ENCODE measurements at regions not wholly inside any gene's neighbourhood (a gene's known extent, or its start where the extent isn't known, plus 50 kb on each side); places are given as distances from the start of the nearest gene placed in this dataset.

DNA sequence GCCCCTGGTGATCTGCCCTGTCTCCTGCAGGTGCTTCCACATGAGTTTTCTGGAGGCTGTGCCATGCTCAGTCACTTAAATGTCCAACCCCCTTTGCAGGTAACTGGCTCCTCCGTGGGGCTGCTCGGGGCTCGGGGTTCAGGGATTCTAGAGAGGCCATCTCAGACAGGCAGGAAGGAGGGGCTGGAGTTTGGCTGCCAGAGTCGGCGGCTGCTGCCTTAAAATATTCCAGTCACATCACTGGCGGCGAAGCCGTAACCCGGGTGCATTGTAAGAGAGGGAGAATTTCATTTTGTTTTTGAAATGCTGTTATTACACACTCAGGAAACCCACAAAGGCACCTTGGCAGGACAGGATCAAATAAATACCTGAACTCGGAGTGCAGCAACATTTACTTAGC is 212.9 kb upstream of the PMEPA1 start:
- Histone ChIP-seq H3K4me3 (ENCODE audit: low read length) (no peak overlapping the region), H3K4me1 (ENCODE audit: control insufficient read depth, insufficient read depth, low read length) (peaks cover 3% of the 10 kb centered on the region), H3K27me3 (ENCODE audit: control insufficient read depth, insufficient read depth, low read length) (peaks cover 9% of the 10 kb centered on the region), H3K4me2 (ENCODE audit: low read length) (no peak overlapping the region), H3K9ac (ENCODE audit: low read depth, low read length) (no peak overlapping the region), H3K9me3 (replicated peaks; ENCODE audit: low read length) (no peaks in the 10 kb centered on the region), H3K36me3 (ENCODE audit: insufficient read depth, low read length) (no peaks in the 10 kb centered on the region)

DNA sequence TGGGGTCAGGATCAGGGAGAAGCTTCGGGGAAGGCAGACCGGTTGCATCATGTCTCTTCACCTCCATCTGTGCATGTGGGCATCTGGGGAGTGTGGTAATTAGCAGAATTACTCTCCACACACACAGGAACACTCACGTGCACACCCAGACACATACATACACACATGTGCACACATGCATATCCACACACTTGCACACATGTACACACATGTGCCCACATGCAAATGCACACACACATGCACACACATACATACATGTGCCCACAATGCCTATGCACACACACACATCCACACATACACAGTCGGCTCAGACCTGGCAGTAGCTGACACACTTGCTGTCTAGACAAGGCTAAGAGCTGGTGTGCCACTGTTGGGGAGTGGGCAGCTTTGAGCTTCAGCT is 212.3 kb upstream of the PMEPA1 start:
- Histone ChIP-seq H3K9ac (ENCODE audit: low read depth, low read length) (no peak overlapping the region), H3K4me2 (ENCODE audit: low read length) (no peak overlapping the region), H3K9me3 (replicated peaks; ENCODE audit: low read length) (no peaks in the 10 kb centered on the region), H3K4me3 (ENCODE audit: low read length) (no peak overlapping the region), H3K36me3 (ENCODE audit: insufficient read depth, low read length) (no peaks in the 10 kb centered on the region), H3K4me1 (ENCODE audit: control insufficient read depth, insufficient read depth, low read length) (no peaks in the 10 kb centered on the region), H3K27me3 (ENCODE audit: control insufficient read depth, insufficient read depth, low read length) (peaks cover 13% of the 10 kb centered on the region)

DNA sequence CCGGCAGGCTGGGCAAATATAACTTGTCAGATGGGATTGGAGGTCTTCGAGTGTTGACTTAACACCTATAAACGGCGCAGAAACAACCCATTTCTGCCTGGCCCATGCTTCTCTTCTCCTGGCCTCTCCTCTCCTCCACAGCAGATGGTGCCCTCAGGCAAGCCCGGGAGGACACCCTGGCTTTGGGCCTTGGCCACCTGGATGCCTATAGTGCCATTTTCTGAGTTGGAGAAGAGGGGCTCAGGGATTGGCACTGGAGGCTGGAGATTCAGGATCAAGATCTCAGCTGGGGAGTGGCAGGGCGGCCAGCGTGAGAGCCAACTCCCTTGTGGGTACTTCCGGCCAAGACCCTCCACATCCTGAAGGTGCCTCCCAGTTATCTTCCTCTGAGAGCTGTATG is 211.9 kb upstream of the PMEPA1 start:
- peaks cover 13% of the 10 kb centered on the region for H3K27me3 ChIP-seq (ENCODE audit: control insufficient read depth, insufficient read depth, low read length)
- no peak overlapping the region for H3K9ac ChIP-seq (ENCODE audit: low read depth, low read length)
- no peak overlapping the region for H3K4me2 ChIP-seq (ENCODE audit: low read length)
- no peak overlapping the region for H3K4me3 ChIP-seq (ENCODE audit: low read length)
- no peaks in the 10 kb centered on the region for H3K36me3 ChIP-seq (ENCODE audit: insufficient read depth, low read length)
- no peaks in the 10 kb centered on the region for H3K9me3 ChIP-seq (replicated peaks; ENCODE audit: low read length)
- H3K4me1 ChIP-seq (ENCODE audit: control insufficient read depth, insufficient read depth, low read length) = no peaks in the 10 kb centered on the region

DNA sequence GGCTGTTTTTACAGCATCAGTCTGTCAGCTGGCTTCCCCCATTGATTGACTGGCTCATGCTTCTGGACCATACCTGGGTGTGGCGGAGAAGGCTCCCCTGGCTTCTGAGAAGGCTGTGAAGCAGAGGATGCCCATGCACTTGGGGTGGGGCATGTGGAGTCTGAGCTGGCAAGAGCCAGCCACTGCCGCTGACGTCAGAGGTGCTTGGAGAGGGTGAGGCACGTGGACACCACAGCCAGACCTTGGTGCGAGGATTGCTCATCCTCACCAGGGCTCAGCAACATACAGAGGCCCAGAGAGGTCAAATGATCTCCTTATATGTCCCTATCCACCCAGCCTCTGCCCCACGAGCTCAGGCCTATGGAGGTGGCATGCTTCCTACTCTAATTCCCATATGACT is 211.2 kb upstream of the PMEPA1 start:
- no peaks in the 10 kb centered on the region for H3K36me3 ChIP-seq (ENCODE audit: insufficient read depth, low read length)
- no peak overlapping the region for H3K4me2 ChIP-seq (ENCODE audit: low read length)
- H3K9ac ChIP-seq (ENCODE audit: low read depth, low read length) = no peak overlapping the region
- H3K27me3 ChIP-seq (ENCODE audit: control insufficient read depth, insufficient read depth, low read length) = peaks cover 18% of the 10 kb centered on the region
- H3K4me1 ChIP-seq (ENCODE audit: control insufficient read depth, insufficient read depth, low read length) = no peaks in the 10 kb centered on the region
- H3K9me3 ChIP-seq (replicated peaks; ENCODE audit: low read length) = no peaks in the 10 kb centered on the region
- no peak overlapping the region for H3K4me3 ChIP-seq (ENCODE audit: low read length)

DNA sequence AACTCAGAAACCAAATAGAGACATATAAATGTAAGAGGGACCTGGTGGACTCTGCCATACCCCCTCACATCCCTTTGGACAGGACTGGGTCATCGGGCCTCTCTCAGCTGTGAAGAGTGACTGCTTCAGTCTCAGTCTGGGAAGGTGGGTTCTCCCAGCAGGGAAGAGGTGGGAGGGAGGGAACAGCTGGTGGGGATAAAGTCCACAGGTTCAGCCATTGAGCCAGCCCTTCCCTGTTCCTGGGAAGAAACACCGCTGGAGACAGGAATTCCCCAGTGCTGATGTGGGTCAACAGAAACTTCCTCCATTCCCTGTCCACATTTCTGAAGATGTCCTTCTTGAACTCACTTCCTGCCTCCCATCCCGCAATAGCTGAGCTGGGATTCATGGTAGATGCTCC is 209.2 kb upstream of the PMEPA1 start:
- no peaks in the 10 kb centered on the region for H3K36me3 ChIP-seq (ENCODE audit: insufficient read depth, low read length)
- H3K9me3 ChIP-seq (replicated peaks; ENCODE audit: low read length) = no peaks in the 10 kb centered on the region
- H3K9ac ChIP-seq (ENCODE audit: low read depth, low read length) = no peak overlapping the region
- no peak overlapping the region for H3K4me2 ChIP-seq (ENCODE audit: low read length)
- peaks cover 20% of the 10 kb centered on the region for H3K27me3 ChIP-seq (ENCODE audit: control insufficient read depth, insufficient read depth, low read length)
- no peak overlapping the region for H3K4me3 ChIP-seq (ENCODE audit: low read length)
- H3K4me1 ChIP-seq (ENCODE audit: control insufficient read depth, insufficient read depth, low read length) = no peaks in the 10 kb centered on the region

DNA sequence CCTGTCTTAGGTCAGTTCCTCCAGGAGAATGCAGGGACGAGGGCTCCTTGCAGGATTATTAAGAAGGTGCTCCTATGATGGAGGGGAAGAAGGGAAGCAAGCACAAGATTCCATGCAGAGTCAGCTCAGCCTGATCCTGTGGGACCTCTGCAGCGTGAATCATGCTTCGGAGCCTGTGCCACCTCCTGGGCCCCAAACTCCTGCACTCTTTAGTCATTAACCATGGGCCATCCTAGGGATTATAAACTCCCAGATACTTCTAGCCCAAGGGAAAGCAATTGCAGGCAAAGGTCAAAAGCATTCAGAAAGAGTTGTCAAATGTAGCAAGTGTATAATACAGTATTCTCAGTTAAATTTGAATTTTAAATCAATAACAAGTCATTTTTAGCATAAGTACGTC is 208.7 kb upstream of the PMEPA1 start:
- Histone ChIP-seq H3K9ac (ENCODE audit: low read depth, low read length) (no peak overlapping the region), H3K4me1 (ENCODE audit: control insufficient read depth, insufficient read depth, low read length) (no peaks in the 10 kb centered on the region), H3K9me3 (replicated peaks; ENCODE audit: low read length) (no peaks in the 10 kb centered on the region), H3K4me2 (ENCODE audit: low read length) (no peak overlapping the region), H3K4me3 (ENCODE audit: low read length) (no peak overlapping the region), H3K36me3 (ENCODE audit: insufficient read depth, low read length) (no peaks in the 10 kb centered on the region), H3K27me3 (ENCODE audit: control insufficient read depth, insufficient read depth, low read length) (peaks cover 20% of the 10 kb centered on the region)

DNA sequence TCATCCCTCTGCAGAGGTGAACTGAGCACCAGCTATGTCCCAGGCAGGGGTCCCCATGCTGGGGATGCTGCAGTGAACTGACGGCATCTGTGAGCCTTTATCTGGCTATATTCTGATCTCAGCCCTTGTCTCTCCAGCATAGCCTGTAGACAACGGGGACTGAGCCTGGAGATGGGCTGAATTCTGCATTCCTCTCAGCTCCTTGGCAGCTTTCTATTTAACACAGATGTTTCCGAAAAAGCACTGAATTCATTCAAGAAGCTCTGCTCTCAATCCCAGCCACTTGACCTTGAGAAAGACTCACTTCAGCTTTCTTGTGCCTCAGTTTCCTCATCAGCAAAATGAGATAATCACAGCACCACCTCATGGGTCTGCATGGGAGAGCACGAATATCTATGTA is 204.4 kb upstream of the PMEPA1 start:
- no peak overlapping the region for H3K4me2 ChIP-seq (ENCODE audit: low read length)
- no peaks in the 10 kb centered on the region for H3K36me3 ChIP-seq (ENCODE audit: insufficient read depth, low read length)
- no peak overlapping the region for H3K4me3 ChIP-seq (ENCODE audit: low read length)
- H3K9me3 ChIP-seq (replicated peaks; ENCODE audit: low read length) = no peaks in the 10 kb centered on the region
- no peak overlapping the region for H3K9ac ChIP-seq (ENCODE audit: low read depth, low read length)
- H3K4me1 ChIP-seq (ENCODE audit: control insufficient read depth, insufficient read depth, low read length) = no peaks in the 10 kb centered on the region
- peaks cover 22% of the 10 kb centered on the region for H3K27me3 ChIP-seq (ENCODE audit: control insufficient read depth, insufficient read depth, low read length)

DNA sequence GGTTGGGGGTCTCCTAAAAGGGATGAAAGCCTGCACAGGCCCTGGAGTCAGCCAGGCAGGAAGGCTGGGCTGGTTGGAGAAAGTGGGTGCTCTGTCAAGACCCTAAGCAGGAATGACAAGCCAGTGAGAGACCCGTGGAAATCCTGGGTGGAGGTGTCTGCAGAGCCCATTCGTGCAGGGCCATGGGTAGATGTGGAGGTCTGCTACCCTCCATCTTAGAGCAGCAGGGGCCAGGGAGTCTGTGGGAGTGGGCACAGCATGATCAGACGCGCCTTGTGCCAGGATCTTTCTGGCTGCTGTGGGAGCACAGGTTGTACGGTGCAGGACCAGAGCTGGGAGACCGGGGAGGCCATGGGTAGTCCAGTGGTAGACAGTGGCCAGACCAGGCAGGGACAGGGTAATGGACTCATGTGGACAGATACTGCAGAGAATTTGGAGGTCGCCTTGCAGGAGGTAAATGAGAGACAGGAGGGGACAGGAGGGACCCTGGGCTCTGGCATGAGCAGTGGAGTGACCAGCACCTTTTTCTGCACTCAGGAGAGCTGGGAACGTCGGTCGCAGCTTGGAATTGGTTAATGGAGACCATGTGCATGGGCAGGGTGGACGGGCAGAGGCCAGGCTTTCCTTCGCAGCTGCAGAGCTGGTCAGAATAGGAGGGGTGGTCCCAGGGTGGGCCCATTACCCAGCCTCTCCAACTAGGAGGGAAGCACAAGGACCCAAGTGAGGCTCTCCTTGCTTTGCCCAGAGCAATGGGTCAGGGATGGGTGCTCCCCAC is 203.5 kb upstream of the PMEPA1 start:
- H3K36me3 ChIP-seq (ENCODE audit: insufficient read depth, low read length) = no peaks in the 10 kb centered on the region
- H3K4me2 ChIP-seq (ENCODE audit: low read length) = no peak overlapping the region
- H3K9ac ChIP-seq (ENCODE audit: low read depth, low read length) = no peak overlapping the region
- no peaks in the 10 kb centered on the region for H3K9me3 ChIP-seq (replicated peaks; ENCODE audit: low read length)
- peaks cover 27% of the 10 kb centered on the region for H3K27me3 ChIP-seq (ENCODE audit: control insufficient read depth, insufficient read depth, low read length)
- H3K4me3 ChIP-seq (ENCODE audit: low read length) = no peak overlapping the region
- H3K4me1 ChIP-seq (ENCODE audit: control insufficient read depth, insufficient read depth, low read length) = no peaks in the 10 kb centered on the region

DNA sequence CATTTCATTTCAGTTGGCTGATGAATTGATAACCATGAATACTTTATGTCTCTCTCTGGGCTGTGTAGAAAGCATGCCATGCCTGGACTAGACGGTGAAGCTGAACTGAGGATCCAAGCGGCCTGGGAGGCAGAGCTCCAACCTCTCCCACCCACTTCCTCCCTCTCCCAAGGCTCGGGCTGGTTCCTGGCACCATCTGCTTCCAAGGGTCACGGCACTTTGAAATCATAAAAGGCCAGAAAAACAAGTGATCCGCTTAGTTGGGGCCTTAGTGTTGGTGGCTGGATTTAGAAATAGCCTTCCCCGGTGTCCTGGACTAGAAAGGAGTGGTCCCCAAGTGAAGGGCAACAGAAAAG is 202.4 kb upstream of the PMEPA1 start:
- H3K4me3 ChIP-seq (ENCODE audit: low read length) = no peak overlapping the region
- H3K9me3 ChIP-seq (replicated peaks; ENCODE audit: low read length) = no peaks in the 10 kb centered on the region
- no peaks in the 10 kb centered on the region for H3K4me1 ChIP-seq (ENCODE audit: control insufficient read depth, insufficient read depth, low read length)
- H3K4me2 ChIP-seq (ENCODE audit: low read length) = no peak overlapping the region
- H3K27me3 ChIP-seq (ENCODE audit: control insufficient read depth, insufficient read depth, low read length) = peaks cover 31% of the 10 kb centered on the region
- no peak overlapping the region for H3K9ac ChIP-seq (ENCODE audit: low read depth, low read length)
- H3K36me3 ChIP-seq (ENCODE audit: insufficient read depth, low read length) = no peaks in the 10 kb centered on the region

DNA sequence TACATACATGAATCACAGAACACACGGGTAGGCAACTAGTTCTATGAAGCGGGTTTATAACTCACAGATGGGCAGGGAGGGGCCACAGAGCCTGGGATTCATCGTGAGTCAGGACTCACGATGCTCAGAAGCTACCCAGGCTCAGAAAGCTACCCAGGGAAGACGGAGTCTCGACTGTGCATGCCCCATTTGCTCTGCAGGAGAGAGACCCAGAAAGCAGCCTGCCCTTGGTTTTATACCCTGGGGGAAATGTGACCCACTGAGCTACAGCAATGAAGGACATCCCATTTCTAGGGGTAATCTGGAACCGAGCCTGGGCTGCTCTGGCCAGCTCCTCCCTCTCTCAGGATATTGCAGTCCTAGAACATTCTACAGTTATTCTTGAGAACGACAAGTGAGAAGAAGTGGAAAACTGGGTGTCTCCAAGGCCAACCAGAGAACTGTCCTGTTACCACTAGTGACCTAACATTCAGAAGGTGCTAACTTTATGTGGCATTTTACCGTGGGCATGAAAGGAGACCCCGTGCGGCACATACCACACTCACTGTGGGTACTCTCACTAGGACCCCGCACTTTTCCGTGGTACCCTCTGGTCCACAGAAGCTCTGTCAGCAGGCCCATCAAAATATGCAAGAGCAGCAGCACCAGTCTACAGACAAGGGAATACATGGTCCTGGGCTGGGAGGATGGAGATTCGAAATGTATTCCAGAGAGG is 201.9 kb upstream of the PMEPA1 start:
- Histone ChIP-seq H3K27me3 (ENCODE audit: control insufficient read depth, insufficient read depth, low read length) (peaks cover 30% of the 10 kb centered on the region), H3K9ac (ENCODE audit: low read depth, low read length) (no peak overlapping the region), H3K4me1 (ENCODE audit: control insufficient read depth, insufficient read depth, low read length) (no peaks in the 10 kb centered on the region), H3K4me2 (ENCODE audit: low read length) (no peak overlapping the region), H3K9me3 (replicated peaks; ENCODE audit: low read length) (no peaks in the 10 kb centered on the region), H3K36me3 (ENCODE audit: insufficient read depth, low read length) (no peaks in the 10 kb centered on the region), H3K4me3 (ENCODE audit: low read length) (no peak overlapping the region)

DNA sequence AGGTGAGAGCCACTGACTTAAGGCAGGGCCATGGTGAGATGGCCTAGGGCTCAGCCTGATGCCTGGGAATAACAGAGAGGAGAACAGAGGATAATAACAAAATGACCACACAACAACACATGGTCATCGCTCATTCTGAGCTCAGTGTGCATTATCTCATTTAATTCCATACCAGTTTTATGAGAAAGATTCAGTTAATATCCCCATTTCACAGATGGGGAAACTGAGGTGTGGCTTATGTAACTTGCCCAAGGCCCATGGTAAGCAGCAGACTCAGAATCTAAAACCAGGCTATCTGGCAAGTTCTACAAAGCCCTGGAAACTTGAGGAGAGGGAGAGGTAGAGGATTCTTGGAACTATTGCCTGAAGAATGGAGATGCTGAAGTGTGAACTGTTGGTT is 200.9 kb upstream of the PMEPA1 start:
- H3K9me3 ChIP-seq (replicated peaks; ENCODE audit: low read length) = no peaks in the 10 kb centered on the region
- H3K4me3 ChIP-seq (ENCODE audit: low read length) = no peak overlapping the region
- peaks cover 27% of the 10 kb centered on the region for H3K27me3 ChIP-seq (ENCODE audit: control insufficient read depth, insufficient read depth, low read length)
- no peak overlapping the region for H3K9ac ChIP-seq (ENCODE audit: low read depth, low read length)
- no peaks in the 10 kb centered on the region for H3K36me3 ChIP-seq (ENCODE audit: insufficient read depth, low read length)
- H3K4me1 ChIP-seq (ENCODE audit: control insufficient read depth, insufficient read depth, low read length) = no peaks in the 10 kb centered on the region
- H3K4me2 ChIP-seq (ENCODE audit: low read length) = no peak overlapping the region

DNA sequence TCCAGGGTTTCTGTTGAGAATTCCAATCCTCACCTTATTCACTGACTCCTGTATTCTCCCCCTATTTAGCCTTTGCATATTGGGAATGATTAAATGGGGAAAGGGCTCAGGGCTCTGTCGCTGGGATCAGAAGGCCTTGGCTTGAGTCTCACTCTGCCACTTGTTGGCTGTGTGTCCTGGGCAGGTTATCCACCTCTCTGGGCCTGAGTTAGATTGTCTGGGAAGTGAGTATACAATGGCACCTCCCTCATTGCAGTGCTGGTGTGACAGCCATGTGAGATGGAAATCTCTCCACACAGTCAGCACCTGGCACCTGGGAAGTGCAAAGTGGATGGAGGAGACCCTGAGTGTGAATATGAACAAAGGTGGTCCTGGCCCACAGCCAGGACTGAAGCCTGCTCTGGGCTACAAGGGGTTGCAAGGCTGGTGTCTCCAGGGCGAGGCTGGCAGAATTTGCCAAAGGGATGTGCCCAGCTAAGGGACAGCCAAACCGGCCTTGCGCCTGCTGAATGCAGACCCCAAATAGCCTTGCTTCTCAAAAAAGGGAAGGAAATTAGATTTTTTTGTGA is 200.0 kb upstream of the PMEPA1 start:
- Histone ChIP-seq H3K9me3 (replicated peaks; ENCODE audit: low read length) (no peaks in the 10 kb centered on the region), H3K4me2 (ENCODE audit: low read length) (no peak overlapping the region), H3K27me3 (ENCODE audit: control insufficient read depth, insufficient read depth, low read length) (peaks cover 34% of the 10 kb centered on the region), H3K4me1 (ENCODE audit: control insufficient read depth, insufficient read depth, low read length) (no peaks in the 10 kb centered on the region), H3K4me3 (ENCODE audit: low read length) (no peak overlapping the region), H3K36me3 (ENCODE audit: insufficient read depth, low read length) (no peaks in the 10 kb centered on the region), H3K9ac (ENCODE audit: low read depth, low read length) (no peak overlapping the region)
